ENCODE measurements at regions not wholly inside any gene's neighbourhood (a gene's known extent, or its start where the extent isn't known, plus 50 kb on each side); places are given as distances from the start of the nearest gene placed in this dataset.

DNA sequence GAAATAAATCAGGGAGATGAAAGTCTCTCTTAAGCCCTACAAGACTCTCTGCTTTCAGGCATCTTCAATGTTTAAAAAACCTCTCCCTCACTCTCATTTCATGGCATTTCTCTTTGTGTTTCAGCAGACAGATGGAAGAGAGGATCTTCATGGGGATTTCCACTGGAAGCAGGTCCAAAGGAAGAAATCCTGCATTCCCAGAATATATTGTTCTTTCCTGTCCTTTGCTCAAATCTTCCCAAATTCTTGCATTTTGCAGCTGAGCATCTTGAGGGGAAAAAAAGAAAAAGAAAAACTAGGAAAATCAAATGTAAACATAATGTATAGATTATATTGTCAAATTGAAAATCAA lies 382.2 kb downstream of the ENC1 start:
- no peak for DNase-seq
- H3K27me3 ChIP-seq (replicated peaks; ENCODE audit: control insufficient read depth, insufficient read depth, low read length) = no peaks in the 10 kb centered on the region
- Mint-ChIP-seq H3K9me3 (ENCODE audit: unreplicated experiment) (no peaks in the 10 kb centered on the region), H3K4me1 (ENCODE audit: low read depth, unreplicated experiment) (peaks cover 17% of the 10 kb centered on the region), H3K4me3 (ENCODE audit: unreplicated experiment) (no peak overlapping the region), H3K27ac (ENCODE audit: unreplicated experiment) (no peak overlapping the region), H3K27me3 (ENCODE audit: insufficient read depth, unreplicated experiment) (no peaks in the 10 kb centered on the region), H3K36me3 (ENCODE audit: insufficient read depth, unreplicated experiment) (no peaks in the 10 kb centered on the region)
- TF ChIP-seq, protein P1, sequence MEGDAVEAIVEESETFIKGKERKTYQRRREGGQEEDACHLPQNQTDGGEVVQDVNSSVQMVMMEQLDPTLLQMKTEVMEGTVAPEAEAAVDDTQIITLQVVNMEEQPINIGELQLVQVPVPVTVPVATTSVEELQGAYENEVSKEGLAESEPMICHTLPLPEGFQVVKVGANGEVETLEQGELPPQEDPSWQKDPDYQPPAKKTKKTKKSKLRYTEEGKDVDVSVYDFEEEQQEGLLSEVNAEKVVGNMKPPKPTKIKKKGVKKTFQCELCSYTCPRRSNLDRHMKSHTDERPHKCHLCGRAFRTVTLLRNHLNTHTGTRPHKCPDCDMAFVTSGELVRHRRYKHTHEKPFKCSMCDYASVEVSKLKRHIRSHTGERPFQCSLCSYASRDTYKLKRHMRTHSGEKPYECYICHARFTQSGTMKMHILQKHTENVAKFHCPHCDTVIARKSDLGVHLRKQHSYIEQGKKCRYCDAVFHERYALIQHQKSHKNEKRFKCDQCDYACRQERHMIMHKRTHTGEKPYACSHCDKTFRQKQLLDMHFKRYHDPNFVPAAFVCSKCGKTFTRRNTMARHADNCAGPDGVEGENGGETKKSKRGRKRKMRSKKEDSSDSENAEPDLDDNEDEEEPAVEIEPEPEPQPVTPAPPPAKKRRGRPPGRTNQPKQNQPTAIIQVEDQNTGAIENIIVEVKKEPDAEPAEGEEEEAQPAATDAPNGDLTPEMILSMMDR (IDR thresholded peaks at IDR 0.05; ENCODE audit: insufficient read depth in 1 of 2, low read depth in 1 of 2, low read length in 1 of 2, severe bottlenecking in 1 of 2, unreplicated experiment in 1 of 2) = no peak
- H3K36me3 ChIP-seq (ENCODE audit: control insufficient read depth, insufficient read depth, low read length) = no peaks in the 10 kb centered on the region
- H3K4me1 ChIP-seq = peaks cover 12% of the 10 kb centered on the region
- CTCF ChIA-PET = no interaction called here
- intact Hi-C loops (cut with micrococcal nuclease; ENCODE audit: unreplicated experiment) = no loop called here
- POLR2A ChIA-PET = no interaction called here
- no peak overlapping the region for H3K4me3 ChIP-seq (ENCODE audit: low read depth, low read length)
- no TSS peak for BruUV-seq (replicated peaks)
- no peaks in the 10 kb centered on the region for H3K9me3 ChIP-seq

DNA sequence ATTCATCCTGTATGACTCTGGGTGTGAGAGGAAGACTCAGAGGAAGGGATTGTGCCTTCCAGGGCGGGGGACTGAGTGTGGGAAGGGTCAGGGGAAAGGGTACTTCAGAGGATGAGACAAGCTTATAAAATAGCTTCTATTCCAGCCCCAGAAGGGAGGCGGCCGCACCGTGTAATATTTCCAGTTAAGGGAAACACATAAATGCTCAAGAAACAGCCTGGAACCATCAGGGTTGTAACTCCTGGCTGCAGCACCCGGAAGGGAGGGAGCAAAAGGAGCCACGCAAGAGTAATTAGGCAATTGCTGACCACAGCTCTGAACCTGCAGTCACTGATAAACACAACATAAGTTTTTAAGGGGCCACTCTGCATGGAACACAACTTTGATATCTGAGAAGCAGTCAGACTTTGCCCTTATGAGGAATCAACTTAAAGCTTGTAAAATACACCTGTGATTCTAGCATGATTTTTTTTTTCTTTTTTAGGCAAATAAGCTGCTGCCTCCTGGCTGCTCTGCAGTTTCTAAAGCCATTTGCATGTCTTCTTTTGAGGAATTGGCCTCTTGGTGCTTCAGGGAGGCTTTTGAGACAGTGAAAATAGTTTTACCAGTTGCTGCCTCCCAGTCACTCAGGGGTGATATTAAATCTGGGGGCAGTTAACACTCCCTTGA lies 382.7 kb downstream of the ENC1 start:
- Histone ChIP-seq H3K36me3 (ENCODE audit: control insufficient read depth, insufficient read depth, low read length) (no peaks in the 10 kb centered on the region), H3K4me1 (peaks cover 12% of the 10 kb centered on the region), H3K27me3 (replicated peaks; ENCODE audit: control insufficient read depth, insufficient read depth, low read length) (no peaks in the 10 kb centered on the region), H3K4me3 (ENCODE audit: low read depth, low read length) (no peak overlapping the region), H3K9me3 (no peaks in the 10 kb centered on the region)
- Mint-ChIP-seq H3K27me3 (ENCODE audit: insufficient read depth, unreplicated experiment) (no peaks in the 10 kb centered on the region), H3K4me3 (ENCODE audit: unreplicated experiment) (no peak overlapping the region), H3K4me1 (ENCODE audit: low read depth, unreplicated experiment) (peaks cover 17% of the 10 kb centered on the region), H3K27ac (ENCODE audit: unreplicated experiment) (no peak overlapping the region), H3K9me3 (ENCODE audit: unreplicated experiment) (no peaks in the 10 kb centered on the region), H3K36me3 (ENCODE audit: insufficient read depth, unreplicated experiment) (no peaks in the 10 kb centered on the region)
- BruUV-seq (replicated peaks) = no TSS peak
- ChIA-PET CTCF (no interaction called here), POLR2A (no interaction called here)
- TF ChIP-seq, protein P1 (IDR thresholded peaks at IDR 0.05; ENCODE audit: insufficient read depth in 1 of 2, low read depth in 1 of 2, low read length in 1 of 2, severe bottlenecking in 1 of 2, unreplicated experiment in 1 of 2) = no peak
- peak in 1 of 2 experiments; percentile 22 for DNase-seq
- intact Hi-C loops (cut with micrococcal nuclease; ENCODE audit: unreplicated experiment) = no loop called here

DNA sequence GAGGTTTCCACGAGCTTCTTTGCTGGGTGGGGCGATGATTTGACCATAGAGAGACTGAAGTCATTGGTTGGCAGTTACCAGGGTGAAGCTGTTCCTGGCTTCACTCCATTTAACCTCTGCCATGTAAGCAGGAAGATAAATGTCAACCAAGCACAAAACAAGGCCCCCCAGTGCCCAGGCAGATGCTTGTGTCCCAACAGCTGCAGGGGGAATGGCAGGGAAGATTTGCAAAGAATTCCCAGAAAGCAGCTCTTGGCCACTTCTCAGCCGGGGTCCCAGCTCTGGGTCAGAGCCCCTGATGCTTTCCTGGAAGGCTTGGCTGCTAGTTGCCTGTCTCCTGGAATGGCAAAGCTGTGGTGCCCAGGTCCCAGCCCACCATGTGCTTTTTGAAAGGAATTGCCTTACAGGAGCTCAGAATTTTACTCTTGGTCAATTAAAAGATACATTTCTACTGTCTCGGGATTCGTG lies 383.4 kb downstream of the ENC1 start:
- ChIA-PET POLR2A (no interaction called here), CTCF (no interaction called here)
- Histone ChIP-seq H3K4me1 (peaks cover 12% of the 10 kb centered on the region), H3K9me3 (no peaks in the 10 kb centered on the region), H3K4me3 (ENCODE audit: low read depth, low read length) (no peak overlapping the region), H3K36me3 (ENCODE audit: control insufficient read depth, insufficient read depth, low read length) (no peaks in the 10 kb centered on the region), H3K27me3 (replicated peaks; ENCODE audit: control insufficient read depth, insufficient read depth, low read length) (no peaks in the 10 kb centered on the region)
- no peak overlapping the region for H3K4me3 Mint-ChIP-seq (ENCODE audit: unreplicated experiment)
- no peak overlapping the region for H3K27ac Mint-ChIP-seq (ENCODE audit: unreplicated experiment)
- no peak for DNase-seq
- peaks cover 17% of the 10 kb centered on the region for H3K4me1 Mint-ChIP-seq (ENCODE audit: low read depth, unreplicated experiment)
- BruUV-seq (replicated peaks) = no TSS peak
- H3K36me3 Mint-ChIP-seq (ENCODE audit: insufficient read depth, unreplicated experiment) = no peaks in the 10 kb centered on the region
- intact Hi-C loops (cut with micrococcal nuclease; ENCODE audit: unreplicated experiment) = no loop called here
- H3K27me3 Mint-ChIP-seq (ENCODE audit: insufficient read depth, unreplicated experiment) = no peaks in the 10 kb centered on the region
- TF ChIP-seq, protein P1 (IDR thresholded peaks at IDR 0.05; ENCODE audit: insufficient read depth in 1 of 2, low read depth in 1 of 2, low read length in 1 of 2, severe bottlenecking in 1 of 2, unreplicated experiment in 1 of 2) = no peak
- no peaks in the 10 kb centered on the region for H3K9me3 Mint-ChIP-seq (ENCODE audit: unreplicated experiment)
